ENCODE measurements at regions not wholly inside any gene's neighbourhood (a gene's known extent, or its start where the extent isn't known, plus 50 kb on each side); places are given as distances from the start of the nearest gene placed in this dataset.

DNA sequence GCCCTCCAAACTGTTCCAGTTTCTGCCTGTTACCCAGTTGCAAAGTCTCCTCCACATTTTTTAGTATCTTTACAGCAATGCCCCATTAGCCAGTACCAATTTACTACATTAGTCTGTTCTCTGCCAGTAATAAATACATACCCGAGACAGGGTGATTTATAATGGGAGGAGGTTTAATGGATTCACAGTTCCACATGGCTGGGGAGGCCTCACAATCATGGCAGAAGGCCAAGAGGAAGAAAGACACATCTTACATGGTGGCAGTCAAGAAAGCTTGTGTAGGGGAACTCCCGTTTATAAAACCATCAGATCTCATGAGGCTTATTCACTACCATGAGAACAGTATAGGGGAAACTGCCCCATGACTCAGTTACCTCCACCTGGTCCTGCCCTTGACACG lies 600.7 kb upstream of the CDH6 start:
- DNase-seq (no peak), ATAC-seq (no peak)
- Histone ChIP-seq H3K9me3 (ENCODE audit: control insufficient read depth, insufficient read depth, low read length) (peaks cover 6% of the 10 kb centered on the region), H3K4me3 (ENCODE audit: low read length) (no peak overlapping the region), H3K36me3 (ENCODE audit: control insufficient read depth, insufficient read depth, low read length) (no peaks in the 10 kb centered on the region), H3K4me1 (ENCODE audit: control insufficient read depth, insufficient read depth, low read length) (no peaks in the 10 kb centered on the region), H3K27me3 (ENCODE audit: control insufficient read depth, insufficient read depth, low read length) (no peaks in the 10 kb centered on the region), H3K27ac (ENCODE audit: low read length) (no peak overlapping the region)
- Mint-ChIP-seq H3K9me3 (peaks cover 12 to 16% of the 10 kb centered on the region in 2 donors), H3K4me1 (no peaks in the 10 kb centered on the region), H3K4me3 (no peak overlapping the region), H3K27me3 (ENCODE audit: low read depth in 2 of 2) (no peaks in the 10 kb centered on the region), H3K27ac (no peak overlapping the region), H3K36me3 (peaks cover 8% of the 10 kb centered on the region)
- TF ChIP-seq, protein P1, sequence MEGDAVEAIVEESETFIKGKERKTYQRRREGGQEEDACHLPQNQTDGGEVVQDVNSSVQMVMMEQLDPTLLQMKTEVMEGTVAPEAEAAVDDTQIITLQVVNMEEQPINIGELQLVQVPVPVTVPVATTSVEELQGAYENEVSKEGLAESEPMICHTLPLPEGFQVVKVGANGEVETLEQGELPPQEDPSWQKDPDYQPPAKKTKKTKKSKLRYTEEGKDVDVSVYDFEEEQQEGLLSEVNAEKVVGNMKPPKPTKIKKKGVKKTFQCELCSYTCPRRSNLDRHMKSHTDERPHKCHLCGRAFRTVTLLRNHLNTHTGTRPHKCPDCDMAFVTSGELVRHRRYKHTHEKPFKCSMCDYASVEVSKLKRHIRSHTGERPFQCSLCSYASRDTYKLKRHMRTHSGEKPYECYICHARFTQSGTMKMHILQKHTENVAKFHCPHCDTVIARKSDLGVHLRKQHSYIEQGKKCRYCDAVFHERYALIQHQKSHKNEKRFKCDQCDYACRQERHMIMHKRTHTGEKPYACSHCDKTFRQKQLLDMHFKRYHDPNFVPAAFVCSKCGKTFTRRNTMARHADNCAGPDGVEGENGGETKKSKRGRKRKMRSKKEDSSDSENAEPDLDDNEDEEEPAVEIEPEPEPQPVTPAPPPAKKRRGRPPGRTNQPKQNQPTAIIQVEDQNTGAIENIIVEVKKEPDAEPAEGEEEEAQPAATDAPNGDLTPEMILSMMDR (IDR thresholded peaks at IDR 0.05), result no peak
- intact Hi-C loops (cut with micrococcal nuclease), result no loop called here
- 61% methylated on average over 2 of the region's 3 CpGs for WGBS (ENCODE audit: insufficient coverage)

DNA sequence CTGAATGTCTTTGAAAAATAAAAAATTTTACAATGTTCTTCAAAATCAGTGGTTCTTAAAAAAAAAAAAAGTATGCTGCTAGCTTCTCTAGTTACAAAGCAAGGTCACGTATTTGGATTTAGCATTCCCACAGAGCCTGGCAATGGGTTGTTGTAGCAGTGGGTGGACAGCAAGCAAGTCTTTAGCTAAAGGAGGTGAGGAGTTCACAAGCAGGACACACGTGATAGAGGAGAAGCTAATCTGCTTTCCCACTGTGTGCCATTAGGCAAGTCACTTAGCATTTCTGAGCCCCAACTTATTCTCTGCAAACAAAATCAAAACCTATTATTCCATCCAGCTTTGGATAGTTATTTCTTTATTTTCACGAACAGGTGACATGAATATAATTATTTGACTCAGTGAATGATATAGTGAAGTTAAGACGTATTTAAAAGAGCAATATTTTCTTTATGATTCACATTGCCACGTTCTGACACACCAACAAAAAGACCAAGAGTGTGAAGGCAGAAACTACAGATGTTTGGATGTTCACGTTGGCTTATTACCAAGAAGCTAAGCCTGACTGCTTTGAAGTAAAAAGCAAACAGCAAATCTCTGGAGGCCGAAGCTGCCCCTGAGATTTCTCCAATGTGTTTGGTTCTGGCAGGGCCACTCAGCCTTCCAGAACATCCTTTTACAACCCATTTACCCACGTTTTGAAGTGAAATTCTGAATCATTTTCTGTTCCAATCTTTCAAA lies 612.1 kb upstream of the CDH6 start:
- WGBS (ENCODE audit: insufficient coverage), result 61% methylated on average over 6 of the region's 8 CpGs
- intact Hi-C loops (cut with micrococcal nuclease), result no loop called here
- no peak for ATAC-seq

GRCh38 chr5:30574761-30575160 lies 618.7 kb upstream of the CDH6 start:
- Mint-ChIP-seq H3K4me1 (no peaks in the 10 kb centered on the region), H3K36me3 (no peaks in the 10 kb centered on the region), H3K27me3 (ENCODE audit: low read depth in 2 of 2) (no peaks in the 10 kb centered on the region), H3K9me3 (peaks cover 6 to 9% of the 10 kb centered on the region in 2 donors), H3K4me3 (no peak overlapping the region), H3K27ac (no peak overlapping the region)
- Histone ChIP-seq H3K36me3 (ENCODE audit: control insufficient read depth, insufficient read depth, low read length) (no peaks in the 10 kb centered on the region), H3K27me3 (ENCODE audit: control insufficient read depth, insufficient read depth, low read length) (no peaks in the 10 kb centered on the region), H3K9me3 (ENCODE audit: control insufficient read depth, insufficient read depth, low read length) (peaks cover 6% of the 10 kb centered on the region), H3K4me1 (ENCODE audit: control insufficient read depth, insufficient read depth, low read length) (no peaks in the 10 kb centered on the region), H3K27ac (ENCODE audit: low read length) (no peak overlapping the region), H3K4me3 (ENCODE audit: low read length) (no peak overlapping the region)
- intact Hi-C loops (cut with micrococcal nuclease), result no loop called here
- TF ChIP-seq, protein P1 (IDR thresholded peaks at IDR 0.05), result no peak
- no peak for DNase-seq
- WGBS (ENCODE audit: insufficient coverage), result 100% methylated on average over 1 of the region's 1 CpG
- no peak for ATAC-seq

More for the DNA sequence above, 612.1 kb upstream of the CDH6 start:
- Mint-ChIP-seq H3K36me3 (peaks cover 4% of the 10 kb centered on the region), H3K9me3 (peaks cover 7 to 8% of the 10 kb centered on the region in 2 donors), H3K27ac (no peak overlapping the region), H3K4me3 (no peak overlapping the region), H3K4me1 (no peaks in the 10 kb centered on the region), H3K27me3 (ENCODE audit: low read depth in 2 of 2) (no peaks in the 10 kb centered on the region)
- no peak overlapping the region for H3K4me3 ChIP-seq (ENCODE audit: low read length)
- no peak overlapping the region for H3K27ac ChIP-seq (ENCODE audit: low read length)
- no peaks in the 10 kb centered on the region for H3K27me3 ChIP-seq (ENCODE audit: control insufficient read depth, insufficient read depth, low read length)
- no peaks in the 10 kb centered on the region for H3K9me3 ChIP-seq (ENCODE audit: control insufficient read depth, insufficient read depth, low read length)
- H3K4me1 ChIP-seq (ENCODE audit: control insufficient read depth, insufficient read depth, low read length), result no peaks in the 10 kb centered on the region
- no peak for DNase-seq
- TF ChIP-seq, protein P1 (IDR thresholded peaks at IDR 0.05), result no peak
- no peaks in the 10 kb centered on the region for H3K36me3 ChIP-seq (ENCODE audit: control insufficient read depth, insufficient read depth, low read length)

- no peaks in the 10 kb centered on the region for H3K4me1 ChIP-seq (ENCODE audit: control insufficient read depth, insufficient read depth, low read length)
- TF ChIP-seq, protein P1 (IDR thresholded peaks at IDR 0.05), result no peak
- H3K9me3 ChIP-seq (ENCODE audit: control insufficient read depth, insufficient read depth, low read length), result peaks cover 6% of the 10 kb centered on the region
- Mint-ChIP-seq H3K27ac (no peak overlapping the region), H3K27me3 (ENCODE audit: low read depth in 2 of 2) (no peaks in the 10 kb centered on the region), H3K4me3 (no peak overlapping the region), H3K4me1 (no peaks in the 10 kb centered on the region), H3K9me3 (peaks cover 14 to 18% of the 10 kb centered on the region in 2 donors), H3K36me3 (no peaks in the 10 kb centered on the region)
- no peak overlapping the region for H3K27ac ChIP-seq (ENCODE audit: low read length)
- no peaks in the 10 kb centered on the region for H3K27me3 ChIP-seq (ENCODE audit: control insufficient read depth, insufficient read depth, low read length)
- 71% methylated on average over 1 of the region's 1 CpG for WGBS (ENCODE audit: insufficient coverage)
- H3K36me3 ChIP-seq (ENCODE audit: control insufficient read depth, insufficient read depth, low read length), result no peaks in the 10 kb centered on the region
- no peak for DNase-seq
- H3K4me3 ChIP-seq (ENCODE audit: low read length), result no peak overlapping the region
- no peak for ATAC-seq
- intact Hi-C loops (cut with micrococcal nuclease), result no loop called here
Observed at GRCh38 chr5:30572279-30572678, 621.2 kb upstream of the CDH6 start.
